ENCODE measurements at regions not wholly inside any gene's neighbourhood (a gene's known extent, or its start where the extent isn't known, plus 50 kb on each side); places are given as distances from the start of the nearest gene placed in this dataset.

DNA sequence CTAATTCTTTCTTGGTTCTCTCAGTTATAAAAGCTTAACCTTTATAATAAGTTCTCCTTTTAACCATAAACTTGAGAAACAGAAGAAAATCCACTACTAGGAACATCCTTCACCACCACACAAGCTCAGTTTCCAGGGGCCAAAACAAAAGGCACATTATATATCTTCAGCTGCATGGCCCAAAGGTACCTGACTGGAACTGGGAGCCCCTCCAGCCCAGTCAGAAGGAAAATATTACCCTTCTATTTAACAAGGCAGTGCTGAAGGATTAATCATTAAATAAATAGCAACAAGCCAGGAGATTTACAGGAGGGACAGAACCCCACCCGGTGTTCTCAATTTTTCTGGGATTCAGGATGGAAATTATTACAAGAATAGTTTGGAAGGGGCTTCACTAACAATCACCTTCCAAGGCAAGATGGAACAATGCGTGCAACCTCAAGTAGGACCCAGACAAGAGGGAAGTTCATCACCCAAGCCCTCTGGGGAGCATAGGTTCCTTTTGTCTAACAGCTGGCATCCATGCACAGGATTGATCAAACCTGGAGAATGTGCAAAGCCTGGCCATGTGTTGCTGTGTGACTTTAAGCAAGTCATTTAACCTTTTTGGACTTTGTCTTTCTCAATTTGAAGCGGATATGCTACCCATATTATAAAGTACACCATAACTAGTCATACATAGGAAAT is 159.6 kb upstream of the SETBP1 start:
- Histone ChIP-seq H3K4me3 (no peak overlapping the region), H3K27ac (no peak overlapping the region), H3K4me1 (no peaks in the 10 kb centered on the region), H3K27me3 (no peaks in the 10 kb centered on the region), H3K36me3 (no peaks in the 10 kb centered on the region), H3K9me3 (no peaks in the 10 kb centered on the region)
- TF ChIP-seq POLR2A (IDR thresholded peaks at IDR 0.05) (no peak), EP300 (IDR thresholded peaks at IDR 0.05) (no peak), POLR2AphosphoS5 (IDR thresholded peaks at IDR 0.05) (no peak), CTCF (IDR thresholded peaks at IDR 0.05) (no peak)
- DNase-seq: no peak
- intact Hi-C loops (cut with DNase I; ENCODE audit: low total_unique reads): no loop called here
- WGBS, 5 donors: 70 to 77% (median 75%) methylated on average over 3 of the region's 3 CpGs

- Histone ChIP-seq H3K27me3 (no peaks in the 10 kb centered on the region), H3K9me3 (no peaks in the 10 kb centered on the region), H3K4me1 (no peaks in the 10 kb centered on the region), H3K36me3 (no peaks in the 10 kb centered on the region), H3K4me3 (no peak overlapping the region), H3K27ac (no peak overlapping the region)
- TF ChIP-seq POLR2A (IDR thresholded peaks at IDR 0.05) (no peak), CTCF (IDR thresholded peaks at IDR 0.05) (no peak), EP300 (IDR thresholded peaks at IDR 0.05) (no peak), POLR2AphosphoS5 (IDR thresholded peaks at IDR 0.05) (no peak)
- no peak for DNase-seq
- intact Hi-C loops (cut with DNase I; ENCODE audit: low total_unique reads): no loop called here
Observed at GRCh38 chr18:44521668-44522022, 159.0 kb upstream of the SETBP1 start.

- TF ChIP-seq POLR2AphosphoS5 (IDR thresholded peaks at IDR 0.05) (no peak), EP300 (IDR thresholded peaks at IDR 0.05) (no peak)
- no peaks in the 10 kb centered on the region for H3K27me3 ChIP-seq
Observed at GRCh38 chr18:44526705-44527415, 153.8 kb upstream of the SETBP1 start.

GRCh38 chr18:44533071-44533470 is 147.6 kb upstream of the SETBP1 start:
- intact Hi-C loops (cut with DNase I; ENCODE audit: low total_unique reads): no loop called here
- H3K36me3 ChIP-seq: no peaks in the 10 kb centered on the region
- no peaks in the 10 kb centered on the region for H3K27me3 ChIP-seq
- WGBS, 5 donors: 86 to 93% (median 89%) methylated on average over 2 of the region's 2 CpGs
- H3K4me3 ChIP-seq: no peak overlapping the region
- DNase-seq: no peak
- TF ChIP-seq POLR2AphosphoS5 (IDR thresholded peaks at IDR 0.05): no peak
- no peak for TF ChIP-seq POLR2A (IDR thresholded peaks at IDR 0.05)
- TF ChIP-seq CTCF (IDR thresholded peaks at IDR 0.05): no peak
- no peak for TF ChIP-seq EP300 (IDR thresholded peaks at IDR 0.05)
- H3K4me1 ChIP-seq: peaks cover 0 to 7% (median 3%) of the 10 kb centered on the region in 4 donors
- H3K27ac ChIP-seq: no peak overlapping the region
- H3K9me3 ChIP-seq: no peaks in the 10 kb centered on the region

More at GRCh38 chr18:44526705-44527415, 153.8 kb upstream of the SETBP1 start:
- intact Hi-C loops (cut with DNase I; ENCODE audit: low total_unique reads): no loop called here
- no peaks in the 10 kb centered on the region for H3K9me3 ChIP-seq
- no peaks in the 10 kb centered on the region for H3K36me3 ChIP-seq
- no peaks in the 10 kb centered on the region for H3K4me1 ChIP-seq
- no peak for DNase-seq
- H3K27ac ChIP-seq: no peak overlapping the region
- H3K4me3 ChIP-seq: no peak overlapping the region

DNA sequence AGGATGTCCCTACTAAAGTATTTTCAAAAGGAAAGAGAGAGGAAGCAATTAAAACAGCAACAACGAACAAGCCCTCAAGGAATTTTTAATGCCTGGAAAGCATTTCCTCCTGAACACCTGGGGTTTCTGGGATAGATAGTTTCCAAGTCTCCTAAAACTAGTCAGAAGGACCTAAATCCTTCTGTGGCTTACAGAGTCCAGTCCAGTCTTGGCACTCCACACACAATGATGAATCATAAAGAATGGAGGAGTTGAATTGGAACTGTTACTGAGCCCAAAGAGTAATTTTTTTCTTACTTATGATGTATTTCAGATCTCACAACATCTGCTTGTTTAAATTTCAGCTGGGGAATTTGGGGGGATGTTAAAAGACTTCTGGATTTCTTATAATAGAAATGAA is 144.6 kb upstream of the SETBP1 start:
- no peak for TF ChIP-seq POLR2AphosphoS5 (IDR thresholded peaks at IDR 0.05)
- no peak overlapping the region for H3K4me3 ChIP-seq
- WGBS, 5 donors: 52 to 74% (median 70%) methylated on average over 1 of the region's 1 CpG
- DNase-seq: peak in 1 of 2 donors; percentile 49
- no peaks in the 10 kb centered on the region for H3K9me3 ChIP-seq
- no peak overlapping the region for H3K27ac ChIP-seq
- intact Hi-C loops (cut with DNase I; ENCODE audit: low total_unique reads): no loop called here
- H3K36me3 ChIP-seq: no peaks in the 10 kb centered on the region
- peaks cover 0 to 7% (median 3%) of the 10 kb centered on the region in 4 donors for H3K4me1 ChIP-seq
- no peaks in the 10 kb centered on the region for H3K27me3 ChIP-seq
